Activated T-cell treated with anti-CD3 and anti-CD28 coated beads for 4 hours (primary cell): ENCODE measurements at regions not wholly inside any gene's neighbourhood (a gene's known extent, or its start where the extent isn't known, plus 50 kb on each side); places are given as distances from the start of the nearest gene placed in this dataset.

Source experiments
- DNase-seq: peaks from one replicate; pipeline ENCODE4 v3.0.0-alpha.2; 2020

DNA sequence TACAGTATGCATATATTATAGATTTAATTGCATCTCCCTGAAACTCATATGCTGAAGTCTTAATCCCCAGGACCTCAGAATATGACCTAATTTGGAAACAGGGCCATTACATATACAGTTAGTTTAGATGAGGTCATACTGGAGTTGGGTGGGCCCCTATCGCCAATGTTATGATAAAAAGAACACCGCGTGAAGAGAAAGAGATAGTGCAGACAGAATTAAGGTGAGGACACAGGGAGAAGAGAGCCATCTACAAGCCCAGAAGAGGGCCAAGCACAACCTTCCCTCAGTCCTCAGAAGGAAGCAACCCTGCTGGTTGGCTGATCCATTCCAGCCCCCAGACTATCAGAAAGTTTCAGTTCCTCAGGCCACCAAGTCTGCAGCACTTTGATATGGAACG is 311.9 kb upstream of the RAB6C start:
- DNase-seq = no peak

- no peak for DNase-seq
Observed at GRCh38 chr2:129672521-129672920, 306.9 kb upstream of the RAB6C start.

DNA sequence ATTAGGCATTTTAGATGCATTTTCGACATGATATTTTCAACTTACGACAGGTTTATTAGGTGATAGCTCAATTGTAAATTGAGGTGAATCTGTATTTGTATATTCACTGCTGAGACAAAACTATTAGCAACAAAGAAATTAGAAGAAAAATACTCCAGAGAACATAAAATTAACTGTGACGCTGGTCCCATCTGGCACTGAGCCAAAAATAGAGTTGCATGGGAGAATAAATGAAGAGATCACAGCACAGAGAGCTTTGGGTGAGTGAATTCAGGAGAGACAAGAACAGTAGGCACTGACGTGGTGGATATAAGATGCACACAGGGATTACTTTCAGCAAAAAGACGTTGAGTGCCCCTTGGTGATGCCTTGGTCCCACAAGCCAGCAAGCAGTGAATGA is 306.2 kb upstream of the RAB6C start:
- no peak for DNase-seq

GRCh38 chr2:129673847-129674711 is 305.4 kb upstream of the RAB6C start:
- no peak for DNase-seq

- DNase-seq = no peak
Observed at GRCh38 chr2:129678751-129679150, 300.7 kb upstream of the RAB6C start.

- DNase-seq = no peak
Observed at GRCh38 chr2:129681788-129682187, 297.7 kb upstream of the RAB6C start.

DNA sequence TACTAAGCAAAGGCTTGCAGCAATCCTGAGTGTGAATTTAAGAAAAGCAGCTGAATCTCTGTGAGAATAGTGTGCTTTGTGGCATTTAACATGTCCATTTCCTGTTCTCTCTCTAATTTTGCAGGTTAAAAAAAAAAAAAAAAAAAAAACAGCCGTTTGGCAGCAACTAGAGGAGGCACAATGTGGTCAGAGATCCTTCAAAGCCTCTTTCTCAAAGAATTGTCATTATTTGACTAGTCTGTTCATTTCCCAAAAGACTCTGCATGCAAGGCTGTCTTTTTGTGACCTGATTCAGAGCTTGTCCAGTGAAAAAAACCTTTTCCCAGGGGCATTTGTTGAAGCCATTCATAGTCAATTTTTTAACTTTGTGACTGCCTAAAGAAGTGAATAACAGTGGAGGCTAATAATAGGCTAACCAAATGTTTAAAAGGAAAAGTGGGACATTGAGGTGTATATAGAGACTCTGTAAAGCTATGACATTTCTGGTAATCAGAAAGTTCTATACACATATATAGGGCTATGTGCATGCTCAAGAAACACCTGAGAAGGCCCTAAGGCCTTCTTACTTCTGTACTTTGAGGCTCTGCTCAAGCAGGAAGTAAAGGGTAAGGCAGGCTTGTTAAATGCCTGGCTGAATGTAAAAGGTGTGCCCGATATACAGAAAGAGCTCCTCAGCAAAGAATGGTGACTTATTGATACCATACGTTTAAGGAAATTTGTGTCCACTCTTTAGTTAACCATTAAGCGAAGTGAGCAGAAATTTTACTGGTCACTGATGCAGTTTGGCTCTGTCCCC is 289.6 kb upstream of the RAB6C start:
- no peak for DNase-seq

GRCh38 chr2:129695496-129695895 is 284.0 kb upstream of the RAB6C start:
- no peak for DNase-seq

- no peak for DNase-seq
Observed at GRCh38 chr2:129698593-129698992, 280.9 kb upstream of the RAB6C start.

- no peak for DNase-seq
Observed at GRCh38 chr2:129699781-129700573, 279.5 kb upstream of the RAB6C start.

DNA sequence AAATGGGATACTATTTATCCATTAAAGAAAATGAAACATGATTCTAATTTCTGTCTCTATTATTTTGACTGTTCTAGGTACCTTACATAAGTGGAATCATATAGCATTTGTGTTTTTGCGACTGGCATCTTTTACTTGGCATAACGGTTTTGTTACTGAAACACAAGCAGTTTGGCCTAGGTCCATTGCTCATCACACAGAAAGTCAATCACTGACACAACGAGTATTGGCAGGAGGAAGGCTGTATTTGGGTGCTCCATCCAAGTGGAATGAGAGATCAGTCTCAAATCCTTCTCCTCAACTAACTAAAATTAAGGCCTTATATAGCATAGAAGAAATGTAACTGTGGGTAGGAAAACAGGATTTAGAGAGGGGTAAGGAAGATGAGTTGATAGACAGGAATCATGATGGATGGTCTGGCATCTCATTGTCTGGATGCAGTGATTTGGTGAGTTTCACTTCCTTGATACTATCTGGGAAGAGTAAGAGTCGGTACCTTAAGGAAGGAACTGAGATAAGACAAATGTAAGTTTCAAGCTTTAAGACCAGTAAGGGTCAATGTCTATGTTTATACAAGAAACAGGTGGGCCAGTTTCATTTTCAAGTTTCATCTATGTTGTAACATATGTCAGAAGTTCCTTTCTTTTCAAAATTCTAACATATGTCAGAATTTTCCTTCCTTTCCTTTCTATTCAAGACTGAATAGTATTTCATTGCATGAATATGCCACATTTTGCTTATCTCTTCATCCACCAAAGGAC is 276.9 kb upstream of the RAB6C start:
- no peak for DNase-seq

DNA sequence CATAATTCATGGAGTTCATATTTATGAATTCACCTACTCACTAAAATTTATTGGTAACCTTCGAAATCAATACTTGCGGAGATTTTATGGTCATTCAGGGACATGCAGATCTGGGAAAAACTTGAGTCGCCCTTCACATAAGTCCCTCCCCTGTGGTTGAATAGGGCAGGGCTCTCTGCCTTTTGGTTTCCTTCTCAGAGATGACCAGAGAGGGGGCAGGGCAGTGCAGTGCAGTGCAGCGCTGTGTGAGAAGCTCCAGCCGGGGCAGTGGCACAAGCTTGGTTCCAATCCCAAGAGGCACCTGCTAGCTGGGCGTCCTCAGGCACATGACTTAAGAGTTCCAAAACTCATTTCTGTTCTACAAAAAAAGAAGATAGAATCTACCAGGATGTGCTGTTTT is 274.4 kb upstream of the RAB6C start:
- no peak for DNase-seq

- DNase-seq = no peak
Observed at GRCh38 chr2:129707800-129708199, 271.7 kb upstream of the RAB6C start.

DNA sequence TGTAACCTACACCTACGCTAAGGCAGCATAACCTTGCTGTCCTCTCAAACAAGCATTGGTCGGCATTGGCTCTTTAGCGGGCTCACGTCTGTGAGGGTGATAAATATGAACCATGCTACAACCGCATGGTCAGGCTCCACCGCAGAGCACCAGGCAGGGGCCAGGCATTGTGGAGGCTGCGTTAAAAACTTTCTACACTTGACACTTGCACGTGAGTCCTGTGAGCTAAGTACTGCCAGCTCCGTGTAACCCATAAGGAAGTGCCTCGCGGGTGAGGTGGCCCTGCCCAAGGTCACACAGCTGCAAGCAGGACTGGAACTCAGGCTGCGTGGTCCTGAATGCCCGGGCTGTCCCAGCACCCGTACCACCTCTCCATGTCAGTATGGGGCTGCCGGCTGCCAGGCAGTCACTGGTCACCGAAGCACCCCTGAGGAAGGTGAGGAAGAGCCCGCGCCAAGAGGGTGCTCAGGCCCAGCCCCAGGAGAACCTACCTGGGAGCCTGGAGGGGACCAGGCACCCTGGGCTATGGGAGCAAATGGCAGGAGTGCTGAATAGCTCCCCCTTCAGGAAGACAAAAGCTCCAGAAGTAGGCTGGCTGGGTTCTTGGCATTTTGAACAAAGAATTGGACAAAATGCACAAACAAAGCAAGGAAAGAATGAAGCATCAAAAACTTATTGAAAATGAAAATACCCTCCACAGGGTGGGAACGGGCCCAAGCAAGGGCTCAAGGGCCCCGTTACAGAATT is 271.1 kb upstream of the RAB6C start:
- no peak for DNase-seq

DNA sequence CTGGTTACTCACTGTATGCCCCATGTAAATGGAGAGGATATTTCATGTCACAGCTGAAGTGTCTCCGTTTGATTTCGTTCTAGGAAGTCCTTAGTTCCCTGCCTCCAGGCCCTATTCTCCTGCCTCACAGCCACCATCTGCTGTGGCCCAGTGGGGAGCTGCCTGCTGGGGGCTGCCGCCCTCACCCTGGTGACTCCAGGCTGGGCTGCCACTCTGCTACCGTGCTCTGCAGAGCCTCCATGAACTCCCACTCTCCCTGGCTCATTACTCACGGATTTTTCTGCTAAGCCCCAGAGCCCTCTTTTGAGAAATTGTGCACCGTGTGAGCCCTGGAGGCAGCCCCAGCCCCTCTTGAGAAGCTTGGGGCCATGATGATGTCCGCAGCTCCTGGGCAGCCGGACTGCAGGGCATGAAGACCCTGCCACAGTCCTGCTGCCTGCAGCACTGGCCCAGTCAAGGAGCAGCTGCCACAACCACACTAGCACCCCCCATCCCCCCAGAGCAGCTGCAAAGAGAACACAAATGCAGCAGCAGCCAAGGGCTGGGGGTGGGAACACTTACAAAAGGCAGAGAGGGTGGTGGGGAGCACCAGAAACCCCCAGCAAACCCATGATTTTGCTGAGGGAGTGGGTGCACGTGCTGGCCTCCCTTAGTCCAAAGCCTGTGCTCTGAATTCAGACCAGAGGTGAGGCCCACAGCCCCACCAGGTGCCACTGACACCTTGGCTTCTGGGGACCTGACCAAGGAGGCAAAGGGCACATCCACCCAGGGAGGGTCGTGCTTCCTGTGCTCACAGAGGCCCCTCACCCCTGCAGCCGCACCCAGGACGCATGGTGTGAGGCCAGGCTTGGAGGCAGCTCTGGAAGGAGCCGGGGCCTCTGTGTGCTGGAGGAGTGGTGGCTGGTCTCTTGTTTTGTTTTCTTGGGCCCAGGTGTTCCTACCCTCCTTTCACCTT is 270.2 kb upstream of the RAB6C start:
- no peak for DNase-seq

DNA sequence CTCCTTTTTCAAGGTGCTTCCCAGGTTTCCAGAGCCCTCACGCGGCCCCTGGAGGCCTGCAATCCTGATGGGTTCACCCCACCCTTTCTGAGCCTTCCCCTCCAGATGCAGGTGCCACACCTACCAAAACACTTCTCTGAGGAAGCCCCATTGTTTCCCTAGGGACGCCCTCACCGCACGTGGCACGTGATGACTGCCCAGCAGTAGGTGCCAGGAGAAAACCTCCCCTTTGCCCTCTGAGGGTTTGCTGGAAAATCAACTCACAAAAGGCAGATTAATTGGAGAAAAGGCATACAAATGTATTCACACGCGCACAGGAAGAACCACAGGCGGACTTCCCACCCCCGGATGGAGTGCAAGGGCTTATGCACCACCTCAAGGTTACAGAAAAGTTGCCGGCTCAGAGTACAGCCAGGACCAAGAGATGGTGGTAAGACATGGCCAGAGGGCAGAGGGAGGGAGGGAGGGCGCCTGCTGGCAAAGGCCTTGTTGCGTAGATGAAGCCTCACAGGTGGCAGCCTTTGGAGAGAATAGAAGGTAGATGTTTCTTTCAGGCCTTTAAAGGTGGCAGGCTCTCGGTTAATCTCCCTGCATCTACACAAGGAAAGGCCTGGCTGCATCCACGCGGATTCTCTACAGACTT is 269.4 kb upstream of the RAB6C start:
- DNase-seq = no peak

- no peak for DNase-seq
Observed at GRCh38 chr2:129710670-129711495, 268.6 kb upstream of the RAB6C start.

GRCh38 chr2:129711816-129712675 is 267.4 kb upstream of the RAB6C start:
- DNase-seq = no peak
